SK-N-SH treated with all-trans-retinoic acid at 6 μM for 48 hours (cell line): ENCODE measurements at regions not wholly inside any gene's neighbourhood (a gene's known extent, or its start where the extent isn't known, plus 50 kb on each side); places are given as distances from the start of the nearest gene placed in this dataset.

Experiments used
- CSRNP3 ChIP-seq: fragments of 250-450 bp; sonication (Bioruptor Pico); IDR thresholded peaks from 2 replicates; pipeline ENCODE4 v1.5.1; 2021; ENCODE audit warnings: mild to moderate bottlenecking, moderate library complexity
- ISL1 ChIP-seq: fragments of 250-450 bp; sonication (Bioruptor Pico); IDR thresholded peaks from 2 replicates; pipeline ENCODE4 v2.1.2; 2022; ENCODE audit warnings: mild to moderate bottlenecking, moderate library complexity
- PATZ1 ChIP-seq: fragments of 250-450 bp; sonication (Bioruptor Pico); IDR thresholded peaks from 2 replicates; pipeline ENCODE4 v1.8.0; 2020; ENCODE audit warnings: mild to moderate bottlenecking, moderate library complexity, borderline replicate concordance
- PPARA ChIP-seq: fragments of 250-450 bp; sonication (Bioruptor Pico); IDR thresholded peaks from 2 replicates; pipeline ENCODE4 v1.5.0; 2020; ENCODE audit warnings: mild to moderate bottlenecking, borderline replicate concordance
- SNAI2 ChIP-seq: fragments of 250-450 bp; sonication (Bioruptor Pico); IDR thresholded peaks from 2 replicates; pipeline ENCODE4 v1.5.0; 2020; ENCODE audit warnings: mild to moderate bottlenecking, moderate library complexity
- ZFP3 ChIP-seq: fragments of 250-450 bp; sonication (Bioruptor Pico); IDR thresholded peaks from 2 replicates; pipeline ENCODE4 v1.5.0; 2020; ENCODE audit warnings: mild to moderate bottlenecking, moderate library complexity
- ZFP30 ChIP-seq: fragments of 450-650 bp; formaldehyde crosslinking; IDR thresholded peaks from 2 replicates; pipeline ENCODE4 v1.5.0; 2022; ENCODE audit warnings: mild to moderate bottlenecking, moderate library complexity
- ZNF8 ChIP-seq: fragments of 450-650 bp; formaldehyde crosslinking; IDR thresholded peaks from 2 replicates; pipeline ENCODE4 v1.5.0; 2020; ENCODE audit warnings: mild to moderate bottlenecking, moderate library complexity

DNA sequence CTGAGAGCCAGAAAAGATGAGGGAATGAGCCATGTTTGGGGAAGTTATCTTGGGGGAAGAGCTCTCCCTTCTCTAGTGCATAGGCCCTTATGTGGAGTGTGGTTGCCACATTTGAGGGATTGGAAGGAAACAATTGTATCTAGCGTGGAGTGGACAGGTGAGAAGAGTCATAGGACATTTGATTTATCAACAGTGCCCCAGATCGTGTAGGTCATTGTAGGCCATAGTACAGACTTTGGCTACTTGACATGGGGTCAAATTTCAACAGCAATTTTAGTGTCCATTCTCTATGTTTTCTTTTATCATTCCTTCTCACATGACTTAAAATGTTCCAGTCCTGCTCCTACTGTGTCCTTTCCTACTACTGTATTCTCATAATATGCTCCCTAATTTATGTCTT is 1182.8 kb downstream of the SORCS1 start:
- no peak for TF ChIP-seq PATZ1 (CRISPR knock-in tag)
- TF ChIP-seq ZFP3 (CRISPR knock-in tag) = no peak
- TF ChIP-seq PPARA (CRISPR knock-in tag) = no peak
- TF ChIP-seq SNAI2 (CRISPR knock-in tag) = no peak
- no peak for TF ChIP-seq CSRNP3 (CRISPR knock-in tag)
- no peak for TF ChIP-seq ZNF8 (CRISPR knock-in tag)
- no peak for TF ChIP-seq ISL1 (CRISPR knock-in tag)
- no peak for TF ChIP-seq ZFP30 (CRISPR knock-in tag)
